WI38 (cell line): ENCODE measurements at regions not wholly inside any gene's neighbourhood (a gene's known extent, or its start where the extent isn't known, plus 50 kb on each side); places are given as distances from the start of the nearest gene placed in this dataset.

Experiments
- H3K4me3 ChIP-seq: 2 replicates; pipeline ENCODE4 v1.5.1; 2011; ENCODE audit warnings: low read depth, mild to moderate bottlenecking, control low read depth, low read length
- TF ChIP-seq, protein P1 (sequence below): IDR thresholded peaks from 2 replicates; pipeline ENCODE4 v1.5.1; 2012; ENCODE audit warnings: low read depth, mild to moderate bottlenecking, control low read depth, low read length

DNA sequence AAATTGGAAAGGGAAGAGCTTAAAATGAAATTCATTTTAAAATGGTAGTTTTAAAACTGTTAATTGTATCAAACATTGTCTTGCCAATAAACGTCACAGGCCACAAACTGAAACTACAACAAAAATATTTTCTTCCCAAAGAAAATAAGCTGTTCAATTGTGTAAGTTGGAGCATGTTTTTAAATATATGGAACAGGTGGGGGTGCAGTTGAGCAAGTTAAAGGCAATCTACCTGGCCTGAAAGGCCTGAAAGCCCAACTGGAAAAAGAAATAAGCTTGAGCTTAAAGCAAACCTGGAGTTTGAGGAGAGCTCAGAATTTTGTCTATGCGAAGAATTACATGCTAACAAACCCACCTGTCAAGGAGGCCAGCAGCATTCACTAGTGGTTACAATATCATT lies 439.5 kb downstream of the ACTL7B start:
- H3K4me3 ChIP-seq = no peak overlapping the region
- TF ChIP-seq, protein P1, sequence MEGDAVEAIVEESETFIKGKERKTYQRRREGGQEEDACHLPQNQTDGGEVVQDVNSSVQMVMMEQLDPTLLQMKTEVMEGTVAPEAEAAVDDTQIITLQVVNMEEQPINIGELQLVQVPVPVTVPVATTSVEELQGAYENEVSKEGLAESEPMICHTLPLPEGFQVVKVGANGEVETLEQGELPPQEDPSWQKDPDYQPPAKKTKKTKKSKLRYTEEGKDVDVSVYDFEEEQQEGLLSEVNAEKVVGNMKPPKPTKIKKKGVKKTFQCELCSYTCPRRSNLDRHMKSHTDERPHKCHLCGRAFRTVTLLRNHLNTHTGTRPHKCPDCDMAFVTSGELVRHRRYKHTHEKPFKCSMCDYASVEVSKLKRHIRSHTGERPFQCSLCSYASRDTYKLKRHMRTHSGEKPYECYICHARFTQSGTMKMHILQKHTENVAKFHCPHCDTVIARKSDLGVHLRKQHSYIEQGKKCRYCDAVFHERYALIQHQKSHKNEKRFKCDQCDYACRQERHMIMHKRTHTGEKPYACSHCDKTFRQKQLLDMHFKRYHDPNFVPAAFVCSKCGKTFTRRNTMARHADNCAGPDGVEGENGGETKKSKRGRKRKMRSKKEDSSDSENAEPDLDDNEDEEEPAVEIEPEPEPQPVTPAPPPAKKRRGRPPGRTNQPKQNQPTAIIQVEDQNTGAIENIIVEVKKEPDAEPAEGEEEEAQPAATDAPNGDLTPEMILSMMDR = no peak

DNA sequence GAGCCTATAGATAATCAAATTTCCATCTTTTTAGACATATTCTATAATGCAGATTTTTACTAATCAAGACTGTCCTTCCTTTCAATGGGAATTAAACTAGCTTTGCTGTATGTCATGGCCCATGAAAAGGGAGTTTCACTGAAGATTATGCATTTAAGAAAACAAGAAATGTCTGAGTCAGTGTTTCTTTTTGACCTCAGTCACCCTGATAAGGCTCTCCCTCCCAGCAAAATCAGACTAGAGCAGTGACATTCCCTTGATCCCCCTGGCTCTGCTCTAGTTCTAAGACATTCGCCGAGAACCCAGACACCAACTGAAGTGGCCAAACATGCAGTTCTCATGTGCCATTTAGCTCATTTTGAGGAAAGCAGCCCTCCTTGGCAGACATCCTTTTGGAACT lies 442.0 kb downstream of the ACTL7B start:
- no peak overlapping the region for H3K4me3 ChIP-seq
- TF ChIP-seq, protein P1 = no peak

DNA sequence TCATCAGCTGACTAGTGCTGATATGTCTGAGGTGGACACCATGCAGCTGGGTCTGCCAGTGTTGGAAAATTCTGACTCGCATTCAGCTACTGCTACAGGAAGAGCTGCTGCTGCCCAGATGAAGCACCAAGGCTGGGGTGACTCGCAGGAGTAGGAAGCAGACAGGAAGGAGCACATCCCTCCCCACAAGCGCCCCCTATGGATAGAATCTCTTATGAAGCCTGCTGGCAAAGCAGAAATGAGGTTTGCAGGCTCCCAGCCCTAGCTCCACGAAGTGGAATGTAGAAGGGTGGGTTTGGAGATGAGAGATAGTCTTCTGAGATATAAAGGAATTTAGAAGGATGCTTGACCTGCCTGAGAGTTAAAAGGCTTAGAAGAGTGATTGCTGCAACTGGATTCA lies 443.0 kb downstream of the ACTL7B start:
- TF ChIP-seq, protein P1 = no peak
- no peak overlapping the region for H3K4me3 ChIP-seq

DNA sequence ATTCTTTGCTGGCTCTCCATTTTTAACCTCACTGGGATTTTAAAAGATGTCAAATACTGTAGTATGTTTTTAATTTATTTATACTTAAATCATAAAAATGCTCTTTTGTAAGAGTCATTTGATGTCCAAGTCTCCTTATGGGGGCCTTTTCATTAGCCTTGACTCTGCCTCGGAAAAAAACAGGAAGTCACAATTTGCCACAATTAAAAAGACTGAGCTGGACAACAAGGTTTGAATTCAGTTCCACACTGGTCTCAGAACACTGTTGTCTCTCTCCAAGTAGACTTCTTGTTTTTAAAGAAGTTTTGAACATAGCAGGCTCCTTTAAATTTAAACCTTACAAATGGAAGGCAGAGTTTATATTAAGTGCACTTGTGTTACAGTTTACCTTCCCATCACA lies 444.2 kb downstream of the ACTL7B start:
- TF ChIP-seq, protein P1 = no peak
- no peak overlapping the region for H3K4me3 ChIP-seq

DNA sequence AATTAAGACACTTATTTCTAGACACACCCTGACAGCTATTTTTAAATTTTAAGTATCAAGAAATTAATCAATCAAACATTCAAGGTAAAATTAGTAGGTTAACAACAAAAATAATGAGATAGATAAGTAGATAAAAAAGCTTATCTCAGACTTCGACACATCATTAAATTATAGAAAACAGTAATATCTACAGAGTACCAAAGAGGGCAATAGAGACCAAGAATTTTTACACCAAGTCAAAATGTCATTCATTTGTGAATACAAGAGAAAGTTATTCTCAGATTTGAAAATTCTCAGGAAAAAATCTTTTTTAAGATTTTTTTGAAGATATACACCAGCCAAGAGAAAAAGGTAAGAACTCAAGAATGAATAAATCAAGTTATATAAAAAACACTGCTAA lies 445.6 kb downstream of the ACTL7B start:
- TF ChIP-seq, protein P1 = no peak
- no peak overlapping the region for H3K4me3 ChIP-seq

DNA sequence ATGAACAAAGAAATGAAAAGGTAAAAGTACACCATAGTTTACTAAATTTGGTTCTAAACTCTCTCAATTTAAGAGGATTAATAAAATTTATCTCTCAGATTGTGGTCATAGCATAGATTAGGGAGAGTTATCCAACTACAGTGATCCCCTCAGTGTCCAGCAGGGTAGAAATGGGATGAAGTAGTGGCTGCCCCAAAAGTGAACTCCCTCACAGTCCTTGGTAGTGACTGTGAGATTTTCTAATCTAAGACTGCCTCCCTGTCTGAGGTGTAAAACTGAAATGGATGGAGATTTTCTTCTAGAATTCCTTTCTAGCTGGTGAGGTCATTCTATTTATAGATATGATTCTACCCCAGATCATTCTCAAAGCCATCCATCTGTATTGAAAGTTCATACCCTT lies 455.5 kb downstream of the ACTL7B start:
- H3K4me3 ChIP-seq = no peak overlapping the region
- TF ChIP-seq, protein P1 = no peak

DNA sequence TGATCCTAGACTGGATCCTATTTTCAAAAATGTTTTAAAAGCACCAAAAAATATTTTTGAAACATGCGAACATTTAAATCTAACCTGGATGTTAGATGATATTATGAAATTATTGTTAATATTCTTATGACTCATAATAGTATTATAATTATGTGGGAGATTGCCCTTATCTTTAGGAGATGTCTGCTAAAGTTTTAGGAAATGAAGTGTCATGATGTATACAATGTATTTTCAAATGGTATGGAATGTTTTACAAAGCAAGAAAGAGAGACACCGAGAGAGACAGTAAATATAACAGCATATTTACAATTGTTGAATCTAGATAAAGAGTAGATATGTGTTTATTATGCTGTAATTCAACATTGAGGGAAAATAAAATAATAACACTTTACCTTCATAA lies 455.9 kb downstream of the ACTL7B start:
- TF ChIP-seq, protein P1 = no peak
- no peak overlapping the region for H3K4me3 ChIP-seq
